ENCODE measurements at regions not wholly inside any gene's neighbourhood (a gene's known extent, or its start where the extent isn't known, plus 50 kb on each side); places are given as distances from the start of the nearest gene placed in this dataset.

GRCh38 chr2:37776487-37776886, 105.0 kb upstream of the CDC42EP3 start:
- DNase-seq = no peak
- Histone ChIP-seq H3K27me3 (no peaks in the 10 kb centered on the region), H3K4me3 (no peak overlapping the region), H3K27ac (peak overlapping the region; percentile 9 to 82 (median 71)), H3K9me3 (no peaks in the 10 kb centered on the region), H3K36me3 (no peaks in the 10 kb centered on the region), H3K4me1 (peaks cover 3 to 49% (median 31%) of the 10 kb centered on the region in 4 donors)
- intact Hi-C loops (cut with DNase I; ENCODE audit: low total_unique reads) (loop anchor here (5.0 kb wide), 1 partner anchor 104 kb away; the partner anchor contains the start of gene CDC42EP3), in situ Hi-C loops (cut with MboI; ENCODE audit: low pct_ligation_motif_present in 1 of 4, low pct_unique_long_range_greater_than_20kb in 1 of 4, low sequenced_read_pairs in 3 of 4) (no loop called here)
- TF ChIP-seq CTCF (IDR thresholded peaks at IDR 0.05) = no peak
- no peak for TF ChIP-seq POLR2AphosphoS5 (IDR thresholded peaks at IDR 0.05)
- TF ChIP-seq POLR2A (IDR thresholded peaks at IDR 0.05) = no peak
- TF ChIP-seq EP300 (IDR thresholded peaks at IDR 0.05; ENCODE audit: low read depth) = no peak
- whole genome bisulfite sequencing, 2 donors (ENCODE audit: low coverage in 1 of 2) = 69% methylated on average over 3 of the region's 3 CpGs; no CpG with 5 or more reads in 1 of the 2 donors

GRCh38 chr2:37779139-37779538, 107.7 kb upstream of the CDC42EP3 start:
- 43 to 47% methylated on average over 5 of the region's 5 CpGs for WGBS, 2 donors (ENCODE audit: low coverage in 1 of 2)
- intact Hi-C loops (cut with DNase I; ENCODE audit: low total_unique reads) (loop anchor here (5.0 kb wide), 1 partner anchor 107 kb away; the partner anchor contains the start of gene CDC42EP3), in situ Hi-C loops (cut with MboI; ENCODE audit: low pct_ligation_motif_present in 1 of 4, low pct_unique_long_range_greater_than_20kb in 1 of 4, low sequenced_read_pairs in 3 of 4) (no loop called here)
- TF ChIP-seq EP300 (IDR thresholded peaks at IDR 0.05; ENCODE audit: low read depth) (no peak), CTCF (IDR thresholded peaks at IDR 0.05) (no peak), POLR2AphosphoS5 (IDR thresholded peaks at IDR 0.05) (peak in 2 of 3 donors; percentile 42 to 43), POLR2A (IDR thresholded peaks at IDR 0.05) (no peak)
- DNase-seq = no peak
- no peaks in the 10 kb centered on the region for H3K9me3 ChIP-seq
- H3K27ac ChIP-seq = peak overlapping the region; percentile 44 to 82 (median 71)
- no peak overlapping the region for H3K4me3 ChIP-seq
- no peaks in the 10 kb centered on the region for H3K36me3 ChIP-seq
- H3K4me1 ChIP-seq = peaks cover 11 to 60% (median 24%) of the 10 kb centered on the region in 4 donors
- no peaks in the 10 kb centered on the region for H3K27me3 ChIP-seq

GRCh38 chr2:37779611-37780386, 108.4 kb upstream of the CDC42EP3 start:
- WGBS, 2 donors (ENCODE audit: low coverage in 1 of 2) = 79 to 100% methylated on average over 1 to 2 of the region's 2 CpGs
- Histone ChIP-seq H3K27me3 (no peaks in the 10 kb centered on the region), H3K36me3 (no peaks in the 10 kb centered on the region), H3K9me3 (no peaks in the 10 kb centered on the region), H3K27ac (peak overlapping the region; percentile 44 to 82 (median 71)), H3K4me3 (no peak overlapping the region), H3K4me1 (peaks cover 11 to 60% (median 23%) of the 10 kb centered on the region in 4 donors)
- intact Hi-C loops (cut with DNase I; ENCODE audit: low total_unique reads) (loop anchor here (5.0 kb wide), 1 partner anchor 107 kb away; the partner anchor contains the start of gene CDC42EP3), in situ Hi-C loops (cut with MboI; ENCODE audit: low pct_ligation_motif_present in 1 of 4, low pct_unique_long_range_greater_than_20kb in 1 of 4, low sequenced_read_pairs in 3 of 4) (no loop called here)
- no peak for DNase-seq
- TF ChIP-seq CTCF (IDR thresholded peaks at IDR 0.05) (no peak), POLR2AphosphoS5 (IDR thresholded peaks at IDR 0.05) (no peak)

- in situ Hi-C loops (cut with MboI; ENCODE audit: low pct_ligation_motif_present in 1 of 4, low pct_unique_long_range_greater_than_20kb in 1 of 4, low sequenced_read_pairs in 3 of 4) (no loop called here), intact Hi-C loops (cut with DNase I; ENCODE audit: low total_unique reads) (no loop called here)
- TF ChIP-seq EP300 (IDR thresholded peaks at IDR 0.05; ENCODE audit: low read depth) (no peak), CTCF (IDR thresholded peaks at IDR 0.05) (no peak), POLR2AphosphoS5 (IDR thresholded peaks at IDR 0.05) (no peak)
- no peaks in the 10 kb centered on the region for H3K9me3 ChIP-seq
- no peak for DNase-seq
- no peaks in the 10 kb centered on the region for H3K27me3 ChIP-seq
- 50 to 87% methylated on average over 2 of the region's 2 CpGs for WGBS, 2 donors (ENCODE audit: low coverage in 1 of 2)
- H3K27ac ChIP-seq = peak overlapping the region; percentile 44 to 82 (median 71)
- H3K4me3 ChIP-seq = no peak overlapping the region
- H3K36me3 ChIP-seq = no peaks in the 10 kb centered on the region
- peaks cover 11 to 58% (median 18%) of the 10 kb centered on the region in 4 donors for H3K4me1 ChIP-seq
These were observed 108.9 kb upstream of the CDC42EP3 start for GRCh38 chr2:37780387-37780676.

Data from transverse colon (tissue), 4 donors.